OCI-LY7 (cell line): ENCODE measurements at regions not wholly inside any gene's neighbourhood (a gene's known extent, or its start where the extent isn't known, plus 50 kb on each side); places are given as distances from the start of the nearest gene placed in this dataset.

Source experiments
- BruUV-seq: library from RNA; stranded (reverse); fragments of 400-500 nt; replicated peaks from 2 replicates; lab custom pipeline; 2021; lab: Mats Ljungman, UMichigan
- CTCF ChIA-PET: fragments of 300-600 bp; sonication (Branson Sonifier 250); formaldehyde crosslinking; loops from one replicate; lab custom pipeline; 2022; ENCODE audit warnings: antibody characterized with exemption; ENCODE audit not compliant: unreplicated experiment; lab: Charles Lee
- POLR2A ChIA-PET: fragments of 300-600 bp; sonication (Branson Sonifier 250); formaldehyde crosslinking; loops from one replicate; lab custom pipeline; 2022; ENCODE audit warnings: antibody characterized with exemption; lab: Charles Lee
- DNase-seq: peaks from one replicate; pipeline ENCODE4 v3.0.0-alpha.2; 2015; ENCODE audit warnings: low spot score
- H2AFZ ChIP-seq: fragments of 200-600 bp; sonication (generic), shearing (Covaris generic); 2 replicates; pipeline ENCODE4 v1.6.1; 2014; ENCODE audit warnings: mild to moderate bottlenecking, antibody characterized with exemption, low read length, moderate library complexity
- H3K27ac ChIP-seq: fragments of 200-600 bp; sonication (generic); 2 replicates; pipeline ENCODE4 v1.5.1; 2014; ENCODE audit warnings: mixed run types, low read depth, mild to moderate bottlenecking, moderate library complexity, low read length, inconsistent platforms; ENCODE audit not compliant: poor library complexity, severe bottlenecking
- H3K36me3 ChIP-seq: fragments of 200-600 bp; sonication (generic); 2 replicates; pipeline ENCODE4 v1.6.1; 2014; ENCODE audit warnings: mild to moderate bottlenecking, antibody characterized with exemption, low read length, moderate library complexity, mixed read lengths; ENCODE audit not compliant: insufficient read depth
- H3K4me1 ChIP-seq: fragments of 200-600 bp; sonication (generic); 2 replicates; pipeline ENCODE4 v1.5.1; 2014; ENCODE audit warnings: mild to moderate bottlenecking, low read length; ENCODE audit not compliant: insufficient read depth, poor library complexity, severe bottlenecking
- H3K4me2 ChIP-seq: fragments of 200-600 bp; sonication (generic); 2 replicates; pipeline ENCODE4 v1.6.1; 2014; ENCODE audit warnings: mild to moderate bottlenecking, low read length
- H3K4me3 ChIP-seq: fragments of 200-600 bp; sonication (generic); 2 replicates; pipeline ENCODE4 v1.5.1; 2014; ENCODE audit warnings: mild to moderate bottlenecking, low read depth, low read length; ENCODE audit not compliant: poor library complexity, severe bottlenecking
- H3K79me2 ChIP-seq: fragments of 200-600 bp; sonication (generic); 2 replicates; pipeline ENCODE4 v1.6.1; 2016; ENCODE audit warnings: low read depth, mild to moderate bottlenecking, low read length, moderate library complexity, mixed read lengths; ENCODE audit not compliant: insufficient read depth
- H3K9me2 ChIP-seq: fragments of 200-600 bp; sonication (generic); 2 replicates; pipeline ENCODE4 v1.6.1; 2016; ENCODE audit warnings: mild to moderate bottlenecking, low read length, mixed read lengths; ENCODE audit not compliant: insufficient read depth
- H3K9me3 ChIP-seq: fragments of 200-600 bp; sonication (generic); 2 replicates; pipeline ENCODE4 v1.6.1; 2014; ENCODE audit warnings: mild to moderate bottlenecking, mixed run types, low read length, mixed read lengths
- H4K20me1 ChIP-seq: fragments of 200-600 bp; sonication (generic); 2 replicates; pipeline ENCODE4 v1.6.1; 2014; ENCODE audit warnings: mild to moderate bottlenecking, antibody characterized with exemption, low read length, moderate library complexity, mixed read lengths; ENCODE audit not compliant: insufficient read depth
- EZH2phosphoT487 ChIP-seq: fragments of 200-600 bp; sonication (generic); IDR thresholded peaks from 2 replicates; pipeline ENCODE4 v1.6.1; 2018; ENCODE audit warnings: low read depth, borderline replicate concordance, mild to moderate bottlenecking, mixed run types, antibody characterized with exemption, low read length, moderate library complexity, mixed read lengths
- intact Hi-C: fragments of 100-400 bp; cut with micrococcal nuclease; formaldehyde crosslinking; loops from one replicate; pipeline ENCODE4 v1.10.0; 2022; ENCODE audit not compliant: unreplicated experiment
- TF ChIP-seq, protein P1 (sequence below): fragments of 200-600 bp; sonication (generic); conservative IDR thresholded peaks from 2 replicates; pipeline ENCODE4 v1.5.1; 2014; ENCODE audit warnings: mild to moderate bottlenecking, antibody characterized with exemption, low read length, moderate library complexity, mixed read lengths

DNA sequence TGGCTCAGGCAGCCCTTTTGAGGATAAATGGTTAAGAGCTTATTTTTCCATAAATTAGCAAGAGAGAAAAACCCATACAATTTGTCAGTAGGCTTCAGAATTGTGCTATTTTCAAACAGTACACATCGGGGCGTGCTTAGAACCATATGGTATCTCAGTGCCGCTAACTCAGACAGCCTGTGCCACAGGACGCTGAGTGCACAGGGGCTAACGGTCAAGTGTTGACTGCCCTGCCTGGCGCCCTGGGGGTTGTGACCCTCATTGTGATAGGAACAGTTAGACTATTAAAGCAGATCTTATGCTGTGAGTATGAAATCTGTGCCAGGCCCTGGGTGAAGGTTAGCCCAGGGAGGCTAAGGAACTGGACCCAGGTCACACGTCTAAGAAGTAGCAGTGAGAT lies 1519.7 kb downstream of the BRD1 start:
- H3K79me2 ChIP-seq: no peaks in the 10 kb centered on the region
- H3K9me2 ChIP-seq: no peaks in the 10 kb centered on the region
- ChIA-PET POLR2A (interaction anchor here (0.6 kb wide), 1 partner anchor 302 kb away, joined by 3 read pairs; no protein-coding TSS in a partner anchor), CTCF (no interaction called here)
- intact Hi-C loops: no loop called here
- no peak overlapping the region for H3K4me2 ChIP-seq
- no TSS peak for BruUV-seq
- no peak overlapping the region for H3K4me3 ChIP-seq
- H4K20me1 ChIP-seq: no peaks in the 10 kb centered on the region
- H3K27ac ChIP-seq: no peak overlapping the region
- no peaks in the 10 kb centered on the region for H3K36me3 ChIP-seq
- DNase-seq: no peak
- H2AFZ ChIP-seq: no peak overlapping the region
- TF ChIP-seq EZH2phosphoT487: no peak
- H3K4me1 ChIP-seq: no peaks in the 10 kb centered on the region
- H3K9me3 ChIP-seq: peaks cover 7% of the 10 kb centered on the region; the same call in 1 of the 2 replicates

DNA sequence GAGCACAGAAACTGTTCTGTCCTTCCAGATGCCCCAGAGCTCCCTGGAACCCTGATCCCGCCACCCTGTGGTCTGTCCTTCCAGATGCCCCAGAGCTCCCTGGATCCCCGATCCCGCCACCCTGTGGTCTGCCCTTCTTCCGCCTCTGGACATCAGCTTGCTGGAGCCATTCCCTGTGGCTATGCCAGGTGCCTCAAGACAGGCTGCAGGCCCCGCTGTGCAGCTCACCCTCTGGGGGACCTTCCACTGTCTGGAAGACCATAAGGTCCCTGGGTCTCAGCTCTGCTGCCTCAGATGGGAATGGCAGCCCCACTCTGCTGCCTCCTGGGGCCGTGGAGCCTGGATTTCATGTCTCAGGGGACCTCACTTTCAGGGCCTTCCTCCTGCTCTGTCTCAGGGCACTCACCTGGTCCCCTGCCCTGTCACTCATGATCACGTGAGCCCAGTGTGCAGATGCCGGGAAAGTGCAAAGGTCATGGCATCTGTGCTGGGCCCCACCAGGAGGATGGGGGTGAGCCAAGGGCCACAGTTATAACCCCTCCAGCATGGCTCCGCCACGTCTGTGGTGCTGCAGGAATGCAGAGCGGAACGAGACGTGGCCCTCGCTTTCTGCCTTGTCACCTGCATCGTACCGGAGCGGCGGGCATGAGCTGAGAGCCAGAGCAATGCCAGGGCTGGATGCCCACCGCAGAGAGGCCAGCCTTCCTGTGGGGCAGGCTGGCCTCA lies 1520.7 kb downstream of the BRD1 start:
- H3K4me3 ChIP-seq: no peak overlapping the region
- no peaks in the 10 kb centered on the region for H3K4me1 ChIP-seq
- no peaks in the 10 kb centered on the region for H3K9me2 ChIP-seq
- no peak for DNase-seq
- H4K20me1 ChIP-seq: no peaks in the 10 kb centered on the region
- peaks cover 4% of the 10 kb centered on the region; the same call in 1 of the 2 replicates for H3K9me3 ChIP-seq
- H2AFZ ChIP-seq: no peak overlapping the region
- H3K36me3 ChIP-seq: no peaks in the 10 kb centered on the region
- no TSS peak for BruUV-seq
- POLR2A ChIA-PET: interaction anchor here (0.6 kb wide), 1 partner anchor 301 kb away, joined by 3 read pairs; no protein-coding TSS in a partner anchor
- no peaks in the 10 kb centered on the region for H3K79me2 ChIP-seq
- TF ChIP-seq, protein P1, sequence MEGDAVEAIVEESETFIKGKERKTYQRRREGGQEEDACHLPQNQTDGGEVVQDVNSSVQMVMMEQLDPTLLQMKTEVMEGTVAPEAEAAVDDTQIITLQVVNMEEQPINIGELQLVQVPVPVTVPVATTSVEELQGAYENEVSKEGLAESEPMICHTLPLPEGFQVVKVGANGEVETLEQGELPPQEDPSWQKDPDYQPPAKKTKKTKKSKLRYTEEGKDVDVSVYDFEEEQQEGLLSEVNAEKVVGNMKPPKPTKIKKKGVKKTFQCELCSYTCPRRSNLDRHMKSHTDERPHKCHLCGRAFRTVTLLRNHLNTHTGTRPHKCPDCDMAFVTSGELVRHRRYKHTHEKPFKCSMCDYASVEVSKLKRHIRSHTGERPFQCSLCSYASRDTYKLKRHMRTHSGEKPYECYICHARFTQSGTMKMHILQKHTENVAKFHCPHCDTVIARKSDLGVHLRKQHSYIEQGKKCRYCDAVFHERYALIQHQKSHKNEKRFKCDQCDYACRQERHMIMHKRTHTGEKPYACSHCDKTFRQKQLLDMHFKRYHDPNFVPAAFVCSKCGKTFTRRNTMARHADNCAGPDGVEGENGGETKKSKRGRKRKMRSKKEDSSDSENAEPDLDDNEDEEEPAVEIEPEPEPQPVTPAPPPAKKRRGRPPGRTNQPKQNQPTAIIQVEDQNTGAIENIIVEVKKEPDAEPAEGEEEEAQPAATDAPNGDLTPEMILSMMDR: no peak
- TF ChIP-seq EZH2phosphoT487: no peak
- no peak overlapping the region for H3K27ac ChIP-seq
- intact Hi-C loops: no loop called here
- CTCF ChIA-PET: no interaction called here
- H3K4me2 ChIP-seq: no peak overlapping the region

DNA sequence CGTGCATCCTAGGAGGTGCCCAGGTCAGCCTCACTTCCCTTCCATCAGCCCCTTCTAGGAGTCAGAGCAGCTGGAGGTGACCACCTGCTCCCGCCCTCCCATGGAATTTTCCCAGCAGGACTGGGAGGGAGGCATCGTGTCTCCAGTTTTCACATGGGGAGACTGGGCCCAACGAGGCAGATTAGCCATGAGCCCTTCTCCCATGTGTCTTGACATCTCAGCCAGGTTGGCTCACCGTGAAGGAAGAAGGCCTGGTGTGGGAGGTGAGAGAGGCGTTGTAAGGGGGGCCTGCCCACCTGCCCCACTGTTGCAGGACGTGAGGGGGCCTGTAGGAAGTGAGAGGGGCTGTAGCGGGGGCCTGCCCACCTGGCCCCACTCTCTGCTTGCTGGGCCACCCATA lies 1521.4 kb downstream of the BRD1 start:
- Histone ChIP-seq H3K27ac (no peak overlapping the region), H2AFZ (no peak overlapping the region), H3K79me2 (no peaks in the 10 kb centered on the region), H3K36me3 (no peaks in the 10 kb centered on the region), H3K4me3 (no peak overlapping the region), H3K9me2 (no peaks in the 10 kb centered on the region), H3K4me1 (no peaks in the 10 kb centered on the region), H4K20me1 (no peaks in the 10 kb centered on the region), H3K4me2 (no peak overlapping the region), H3K9me3 (no peaks in the 10 kb centered on the region)
- intact Hi-C loops: no loop called here
- DNase-seq: no peak
- ChIA-PET POLR2A (no interaction called here), CTCF (no interaction called here)
- no peak for TF ChIP-seq EZH2phosphoT487
- TF ChIP-seq, protein P1: no peak
- no TSS peak for BruUV-seq
